K562 (cell line): ENCODE measurements at regions not wholly inside any gene's neighbourhood (a gene's known extent, or its start where the extent isn't known, plus 50 kb on each side); places are given as distances from the start of the nearest gene placed in this dataset.

Source experiments
- ATAC-seq: fragments of 200-7000 bp; cut with Tn5 transposase; 3 replicates; pipeline ENCODE4 v1.9.1; 2020; ENCODE audit warnings: moderate library complexity
- BruUV-seq: library from RNA; stranded (reverse); fragments of 400-500 nt; replicated peaks from 2 replicates; lab custom pipeline; 2021; lab: Mats Ljungman, UMichigan
- CTCF ChIA-PET: fragments of 300-600 bp; formaldehyde crosslinking; extraction: SDS; loops from one replicate; lab custom pipeline; 2021; ENCODE audit warnings: low intra/inter-chr PET ratio; lab: Yijun Ruan, JAX
- POLR2A ChIA-PET: fragments of 300-600, 350-650 bp; sonication (Branson Sonifier 250); formaldehyde crosslinking; extraction: SDS; loops from one replicate; lab custom pipeline; 2021; ENCODE audit warnings: antibody characterized with exemption, inconsistent platforms; lab: Yijun Ruan, JAX
- DNase-seq, 4 experiments: peaks; one replicate each; pipeline versions ENCODE4 v3.0.0 to v3.0.0-alpha.2; 2011 to 2018; ENCODE audit warnings: low spot score in 3 of 4, mixed read lengths in 3 of 4; ENCODE audit errors: extremely low read depth in 1 of 4
- FAIRE-seq: peaks from 2 replicates; lab custom pipeline; 2011; peaks lifted over from hg19 to GRCh38; lab: Jason Lieb, UNC
- H2AFZ ChIP-seq: 2 replicates; pipeline ENCODE4 v1.6.0; 2011; ENCODE audit warnings: low read depth, low read length, control low read depth, inconsistent platforms
- H3K27ac ChIP-seq: fragments of 200-600 bp; 3 replicates; pipeline ENCODE4 v1.8.0; 2011; ENCODE audit warnings: low read depth, mild to moderate bottlenecking, control low read depth, inconsistent platforms, low read length, moderate library complexity, mixed read lengths; ENCODE audit errors: extremely low read depth
- H3K27me3 ChIP-seq, 2 experiments: fragments of 300-600 bp in 1 of 2; 2 replicates in 1 of 2; 3 replicates in 1 of 2; pipeline versions ENCODE4 v1.6.0 to v1.8.0; 2011; ENCODE audit warnings: inconsistent platforms in 2 of 2, low read length in 2 of 2, mild to moderate bottlenecking in 1 of 2, mixed read lengths in 1 of 2, moderate library complexity in 1 of 2; ENCODE audit not compliant: control insufficient read depth in 2 of 2, insufficient read depth in 2 of 2
- H3K36me3 ChIP-seq: fragments of 300-600 bp; 3 replicates; pipeline ENCODE4 v1.8.0; 2011; ENCODE audit warnings: mild to moderate bottlenecking, low read length, inconsistent platforms; ENCODE audit not compliant: control insufficient read depth, insufficient read depth
- H3K4me1 ChIP-seq, 2 experiments: fragments of 200-600 bp in 1 of 2; replicated peaks in 1 of 2; 2 replicates in 1 of 2; 3 replicates in 1 of 2; pipeline versions ENCODE4 v1.5.1 to v1.8.0; 2011; ENCODE audit warnings: inconsistent platforms in 2 of 2, low read length in 2 of 2, mild to moderate bottlenecking in 1 of 2, mixed read lengths in 1 of 2, moderate library complexity in 1 of 2; ENCODE audit not compliant: control insufficient read depth in 2 of 2, insufficient read depth in 2 of 2
- H3K4me2 ChIP-seq: 2 replicates; pipeline ENCODE4 v1.6.1; 2011; ENCODE audit warnings: low read length, control low read depth, inconsistent platforms, mixed read lengths; ENCODE audit not compliant: insufficient read depth
- H3K4me3 ChIP-seq: fragments of 200-600 bp; sonication (generic), shearing (Covaris generic); 2 replicates; pipeline ENCODE4 v1.5.1; 2016; ENCODE audit warnings: control low read depth, inconsistent platforms
- H3K79me2 ChIP-seq: fragments of 200-600 bp; 3 replicates; pipeline ENCODE4 v1.8.0; 2011; ENCODE audit warnings: low read length, inconsistent platforms; ENCODE audit not compliant: control insufficient read depth, insufficient read depth
- H3K9ac ChIP-seq, 2 experiments: 2 replicates each; pipeline versions ENCODE4 v1.6.0 to v1.6.1; 2011; ENCODE audit warnings: low read depth in 2 of 2, low read length in 2 of 2, control low read depth in 1 of 2, inconsistent platforms in 1 of 2, mild to moderate bottlenecking in 1 of 2, mixed read lengths in 1 of 2; ENCODE audit not compliant: insufficient read depth in 1 of 2
- H3K9me1 ChIP-seq: one replicate; pipeline ENCODE4 v1.6.0; 2011; ENCODE audit warnings: inconsistent platforms, mild to moderate bottlenecking, low read length, moderate library complexity; ENCODE audit not compliant: control insufficient read depth, insufficient read depth
- H3K9me3 ChIP-seq: replicated peaks from 2 replicates; pipeline ENCODE4 v1.5.1; 2011; ENCODE audit warnings: low read depth, low read length, inconsistent platforms; ENCODE audit not compliant: control insufficient read depth, insufficient read depth
- H4K20me1 ChIP-seq: replicated peaks from 2 replicates; pipeline ENCODE4 v1.6.1; 2011; ENCODE audit warnings: low read length, inconsistent platforms, mixed read lengths; ENCODE audit not compliant: control insufficient read depth, insufficient read depth
- ARNT ChIP-seq, 2 experiments: fragments of 450-650 bp; IDR thresholded peaks; 2 replicates each; pipeline ENCODE4 v1.6.1; 2016; ENCODE audit warnings: mild to moderate bottlenecking in 1 of 2
- CHD4 ChIP-seq: fragments of 200-600 bp; sonication (generic); IDR thresholded peaks from 3 replicates; pipeline ENCODE4 v1.6.1; 2012; ENCODE audit warnings: low read depth, mild to moderate bottlenecking, mixed read lengths, low read length, inconsistent platforms; ENCODE audit not compliant: insufficient read depth, insufficient replicate concordance, poor library complexity, severe bottlenecking
- CREB1 ChIP-seq, 2 experiments: sonication (generic) in 1 of 2; formaldehyde crosslinking in 1 of 2; IDR thresholded peaks; 2 replicates each; pipeline versions ENCODE4 v1.6.1 to v1.8.0; 2012 to 2022; ENCODE audit warnings: inconsistent platforms in 1 of 2, mild to moderate bottlenecking in 1 of 2, missing genetic modification reagents in 1 of 2, moderate library complexity in 1 of 2
- DACH1 ChIP-seq: fragments of 450-650 bp; IDR thresholded peaks from 2 replicates; pipeline ENCODE4 v1.6.1; 2018; ENCODE audit not compliant: partially characterized antibody
- FOXM1 ChIP-seq, 2 experiments: fragments of 450-650 bp in 1 of 2; sonication (generic) in 1 of 2; formaldehyde crosslinking in 1 of 2; IDR thresholded peaks; 2 replicates each; pipeline versions ENCODE4 v1.6.1 to v1.9.0; 2017 to 2022; ENCODE audit warnings: low read depth in 2 of 2, mild to moderate bottlenecking in 2 of 2, missing genetic modification reagents in 1 of 2, moderate library complexity in 1 of 2
- GATAD2B ChIP-seq: fragments of 450-650 bp; IDR thresholded peaks from 2 replicates; pipeline ENCODE4 v1.6.1; 2017; ENCODE audit warnings: mild to moderate bottlenecking, borderline replicate concordance
- HDGF ChIP-seq: fragments of 450-650 bp; IDR thresholded peaks from 2 replicates; pipeline ENCODE4 v1.6.1; 2016
- HLTF ChIP-seq: fragments of 450-650 bp; IDR thresholded peaks from 2 replicates; pipeline ENCODE4 v1.6.1; 2016
- MEF2D ChIP-seq: conservative IDR thresholded peaks from 2 replicates; pipeline ENCODE4 v1.6.1; 2016; ENCODE audit warnings: low read depth, missing genetic modification characterization, missing compliant biosample characterization
- NFRKB ChIP-seq: fragments of 450-650 bp; IDR thresholded peaks from 2 replicates; pipeline ENCODE4 v1.6.1; 2016; ENCODE audit warnings: low read depth
- RB1 ChIP-seq: fragments of 450-650 bp; IDR thresholded peaks from 2 replicates; pipeline ENCODE4 v1.6.1; 2017; ENCODE audit warnings: low read depth, mild to moderate bottlenecking
- RUNX1 ChIP-seq: sonication (generic); IDR thresholded peaks from 2 replicates; pipeline ENCODE4 v1.6.1; 2016; ENCODE audit warnings: antibody characterized with exemption, low read depth
- SMAD3 ChIP-seq: fragments of 450-650 bp; formaldehyde crosslinking; conservative IDR thresholded peaks from 2 replicates; pipeline ENCODE4 v1.4.0; 2020; ENCODE audit warnings: mild to moderate bottlenecking
- SP2 ChIP-seq: IDR thresholded peaks from 2 replicates; pipeline ENCODE4 v1.6.1; 2011; ENCODE audit warnings: mild to moderate bottlenecking, low read depth, low read length, moderate library complexity; ENCODE audit not compliant: poor library complexity, severe bottlenecking; ENCODE audit errors: extremely low read depth
- SREBF2 ChIP-seq: sonication (generic); formaldehyde crosslinking; IDR thresholded peaks from 2 replicates; pipeline ENCODE4 v1.4.0; 2020; ENCODE audit warnings: mild to moderate bottlenecking, missing genetic modification reagents
- U2AF2 ChIP-seq: fragments of 200-400 bp; formaldehyde crosslinking; optimal IDR thresholded peaks from 2 replicates; pipeline ENCODE3; 2017; ENCODE audit warnings: low read depth, mild to moderate bottlenecking, low read length
- ZNF143 ChIP-seq: sonication (generic); formaldehyde crosslinking; IDR thresholded peaks from 2 replicates; pipeline ENCODE4 v1.9.0; 2022; ENCODE audit warnings: mild to moderate bottlenecking, missing genetic modification reagents
- ZNF584 ChIP-seq: fragments of 200-800 bp; sonication (Bioruptor generic); IDR thresholded peaks from 2 replicates; pipeline ENCODE4 v1.6.1; 2016; ENCODE audit warnings: low read depth, mild to moderate bottlenecking, missing genetic modification characterization, missing compliant biosample characterization
- ZNF77 ChIP-seq: fragments of 250-450 bp; sonication (Bioruptor Pico); IDR thresholded peaks from 2 replicates; pipeline ENCODE4 v1.5.0; 2020
- WGBS: fragments of 100-300 bp; shearing (Covaris generic); methylation state at CpG from one replicate; pipeline ENCODE4 v1.1.6; 2016; ENCODE audit warnings: low coverage, mixed read lengths; ENCODE audit not compliant: insufficient coverage; ENCODE audit errors: missing lambda C conversion rate; 5-methylcytosine and 5-hydroxymethylcytosine counted together
- in situ Hi-C: fragments of 300-500 bp; cut with MboI; formaldehyde crosslinking; loops from 4 replicates; pipeline ENCODE4 v1.15.0; 2018; ENCODE audit warnings: inconsistent platforms, mixed read lengths
- intact Hi-C: fragments of 100-400 bp; cut with micrococcal nuclease; formaldehyde crosslinking; loops from 2 replicates; pipeline ENCODE4 v1.14.2; 2022
- TF ChIP-seq, protein P1 (sequence below): fragments of 250-450 bp; sonication (Bioruptor Pico); IDR thresholded peaks from 2 replicates; pipeline ENCODE4 v1.4.0; 2020

DNA sequence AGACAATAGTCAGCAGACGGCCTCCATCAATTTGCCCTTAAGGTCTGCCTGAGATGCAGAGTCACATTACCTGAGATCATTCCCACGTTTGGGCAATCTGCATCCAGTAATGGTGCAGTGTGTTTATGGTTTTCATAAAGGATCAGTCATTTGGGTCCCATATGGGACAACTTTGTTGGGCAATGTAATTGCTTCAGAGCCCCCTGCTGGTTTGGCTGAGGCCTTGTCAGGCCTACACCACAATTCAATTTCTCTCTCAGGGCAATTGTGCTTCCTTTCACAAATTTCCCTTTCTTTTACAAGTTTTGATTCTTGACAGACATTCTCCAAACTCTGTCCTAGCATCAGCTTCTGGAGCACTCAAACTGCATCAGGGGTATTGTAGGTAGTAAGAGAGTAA, 191.2 kb upstream of the SSTR1 start (continued):
- TF ChIP-seq CHD4 (no peak), HLTF (no peak), RUNX1 (no peak), SP2 (no peak), ZNF584 (CRISPR knock-in tag) (no peak)

DNA sequence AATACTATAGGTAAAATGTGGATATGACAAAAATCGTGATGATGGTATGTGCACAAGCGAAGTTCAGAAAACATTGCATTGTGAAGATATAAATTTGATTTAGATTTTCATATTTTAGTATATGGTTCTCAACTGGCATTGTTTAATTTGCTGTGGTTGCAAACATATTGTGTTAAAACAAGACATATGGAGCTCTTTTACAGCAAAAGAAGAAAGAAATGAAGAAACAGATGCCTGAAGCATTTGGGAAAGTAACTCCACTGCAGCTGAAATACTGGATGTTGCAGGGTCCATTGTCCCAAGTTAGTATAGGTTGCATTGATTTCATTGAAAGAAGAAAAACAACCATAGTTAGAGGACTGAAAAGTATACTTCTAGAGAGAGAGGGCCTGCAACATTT, 185.8 kb upstream of the SSTR1 start:
- FAIRE-seq (no peak), DNase-seq (no peak)
- CTCF ChIA-PET: no interaction called here

More for the DNA sequence above, 185.8 kb upstream of the SSTR1 start:
- Histone ChIP-seq H3K27me3 (no peaks in the 10 kb centered on the region), H3K27ac (no peak overlapping the region), H3K4me3 (no peak overlapping the region), H4K20me1 (no peaks in the 10 kb centered on the region), H3K9me1 (no peaks in the 10 kb centered on the region), H3K4me1 (no peaks in the 10 kb centered on the region), H3K36me3 (no peaks in the 10 kb centered on the region), H3K9me3 (no peaks in the 10 kb centered on the region), H3K79me2 (no peaks in the 10 kb centered on the region), H2AFZ (no peak overlapping the region), H3K4me2 (no peak overlapping the region), H3K9ac (no peak overlapping the region)
- ATAC-seq: no peak
- 0% methylated on average over 2 of the region's 2 CpGs for WGBS
- in situ Hi-C loops: no loop called here
- TF ChIP-seq ZNF77 (CRISPR knock-in tag) (no peak), SMAD3 (no peak), FOXM1 (IDR thresholded peaks at IDR 0.05; ENCODE audit: low read depth) (no peak), FOXM1 (CRISPR knock-in tag; IDR thresholded peaks at IDR 0.05; ENCODE audit: low read depth) (no peak), ARNT (IDR thresholded peaks at IDR 0.05) (no peak), NFRKB (no peak), DACH1 (no peak), MEF2D (no peak), SREBF2 (CRISPR knock-in tag) (no peak), ZNF143 (CRISPR knock-in tag) (no peak), HDGF (no peak), U2AF2 (no peak), CREB1 (IDR thresholded peaks at IDR 0.05) (no peak), CREB1 (CRISPR knock-in tag; IDR thresholded peaks at IDR 0.05) (no peak), RB1 (no peak), GATAD2B (no peak)
- TF ChIP-seq, protein P1, sequence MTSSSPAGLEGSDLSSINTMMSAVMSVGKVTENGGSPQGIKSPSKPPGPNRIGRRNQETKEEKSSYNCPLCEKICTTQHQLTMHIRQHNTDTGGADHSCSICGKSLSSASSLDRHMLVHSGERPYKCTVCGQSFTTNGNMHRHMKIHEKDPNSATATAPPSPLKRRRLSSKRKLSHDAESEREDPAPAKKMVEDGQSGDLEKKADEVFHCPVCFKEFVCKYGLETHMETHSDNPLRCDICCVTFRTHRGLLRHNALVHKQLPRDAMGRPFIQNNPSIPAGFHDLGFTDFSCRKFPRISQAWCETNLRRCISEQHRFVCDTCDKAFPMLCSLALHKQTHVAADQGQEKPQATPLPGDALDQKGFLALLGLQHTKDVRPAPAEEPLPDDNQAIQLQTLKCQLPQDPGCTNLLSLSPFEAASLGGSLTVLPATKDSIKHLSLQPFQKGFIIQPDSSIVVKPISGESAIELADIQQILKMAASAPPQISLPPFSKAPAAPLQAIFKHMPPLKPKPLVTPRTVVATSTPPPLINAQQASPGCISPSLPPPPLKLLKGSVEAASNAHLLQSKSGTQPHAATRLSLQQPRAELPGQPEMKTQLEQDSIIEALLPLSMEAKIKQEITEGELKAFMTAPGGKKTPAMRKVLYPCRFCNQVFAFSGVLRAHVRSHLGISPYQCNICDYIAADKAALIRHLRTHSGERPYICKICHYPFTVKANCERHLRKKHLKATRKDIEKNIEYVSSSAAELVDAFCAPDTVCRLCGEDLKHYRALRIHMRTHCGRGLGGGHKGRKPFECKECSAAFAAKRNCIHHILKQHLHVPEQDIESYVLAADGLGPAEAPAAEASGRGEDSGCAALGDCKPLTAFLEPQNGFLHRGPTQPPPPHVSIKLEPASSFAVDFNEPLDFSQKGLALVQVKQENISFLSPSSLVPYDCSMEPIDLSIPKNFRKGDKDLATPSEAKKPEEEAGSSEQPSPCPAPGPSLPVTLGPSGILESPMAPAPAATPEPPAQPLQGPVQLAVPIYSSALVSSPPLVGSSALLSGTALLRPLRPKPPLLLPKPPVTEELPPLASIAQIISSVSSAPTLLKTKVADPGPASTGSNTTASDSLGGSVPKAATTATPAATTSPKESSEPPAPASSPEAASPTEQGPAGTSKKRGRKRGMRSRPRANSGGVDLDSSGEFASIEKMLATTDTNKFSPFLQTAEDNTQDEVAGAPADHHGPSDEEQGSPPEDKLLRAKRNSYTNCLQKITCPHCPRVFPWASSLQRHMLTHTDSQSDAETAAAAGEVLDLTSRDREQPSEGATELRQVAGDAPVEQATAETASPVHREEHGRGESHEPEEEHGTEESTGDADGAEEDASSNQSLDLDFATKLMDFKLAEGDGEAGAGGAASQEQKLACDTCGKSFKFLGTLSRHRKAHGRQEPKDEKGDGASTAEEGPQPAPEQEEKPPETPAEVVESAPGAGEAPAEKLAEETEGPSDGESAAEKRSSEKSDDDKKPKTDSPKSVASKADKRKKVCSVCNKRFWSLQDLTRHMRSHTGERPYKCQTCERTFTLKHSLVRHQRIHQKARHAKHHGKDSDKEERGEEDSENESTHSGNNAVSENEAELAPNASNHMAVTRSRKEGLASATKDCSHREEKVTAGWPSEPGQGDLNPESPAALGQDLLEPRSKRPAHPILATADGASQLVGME: no peak
- intact Hi-C loops: no loop called here
- BruUV-seq: no TSS peak
- POLR2A ChIA-PET: no interaction called here
